ENCODE measurements at regions not wholly inside any gene's neighbourhood (a gene's known extent, or its start where the extent isn't known, plus 50 kb on each side); places are given as distances from the start of the nearest gene placed in this dataset.

GRCh38 chr11:15489281-15489680 lies 374.6 kb downstream of the INSC start:
- DNase-seq (ENCODE audit: low spot score): no peak

GRCh38 chr11:15490535-15490934 lies 375.8 kb downstream of the INSC start:
- no peak for DNase-seq (ENCODE audit: low spot score)

GRCh38 chr11:15493066-15493465 lies 378.3 kb downstream of the INSC start:
- DNase-seq (ENCODE audit: low spot score): no peak

- no peak for DNase-seq (ENCODE audit: low spot score)
These were observed 379.3 kb downstream of the INSC start for GRCh38 chr11:15493921-15494620.

GRCh38 chr11:15494740-15495139 lies 380.0 kb downstream of the INSC start:
- DNase-seq (ENCODE audit: low spot score): no peak

GRCh38 chr11:15495462-15495861 lies 380.7 kb downstream of the INSC start:
- DNase-seq (ENCODE audit: low spot score): no peak

- DNase-seq (ENCODE audit: low spot score): no peak
These were observed 382.6 kb downstream of the INSC start for GRCh38 chr11:15497366-15497765.

GRCh38 chr11:15499674-15500073 lies 385.0 kb downstream of the INSC start:
- DNase-seq (ENCODE audit: low spot score): no peak

- DNase-seq (ENCODE audit: low spot score): no peak
These were observed 385.9 kb downstream of the INSC start for GRCh38 chr11:15500643-15501042.

- DNase-seq (ENCODE audit: low spot score): no peak
These were observed 386.8 kb downstream of the INSC start for GRCh38 chr11:15501566-15501965.

- no peak for DNase-seq (ENCODE audit: low spot score)
These were observed 390.4 kb downstream of the INSC start for GRCh38 chr11:15505155-15505554.

GRCh38 chr11:15507592-15507991 lies 392.9 kb downstream of the INSC start:
- no peak for DNase-seq (ENCODE audit: low spot score)

- DNase-seq (ENCODE audit: low spot score): no peak
These were observed 394.4 kb downstream of the INSC start for GRCh38 chr11:15509082-15509481.

GRCh38 chr11:15519124-15519791 lies 404.5 kb downstream of the INSC start:
- no peak for DNase-seq (ENCODE audit: low spot score)

- no peak for DNase-seq (ENCODE audit: low spot score)
These were observed 405.2 kb downstream of the INSC start for GRCh38 chr11:15519911-15520310.

- no peak for DNase-seq (ENCODE audit: low spot score)
These were observed 408.8 kb downstream of the INSC start for GRCh38 chr11:15523543-15523942.

- no peak for DNase-seq (ENCODE audit: low spot score)
These were observed 410.9 kb downstream of the INSC start for GRCh38 chr11:15525582-15525981.

GRCh38 chr11:15526032-15526431 lies 411.3 kb downstream of the INSC start:
- DNase-seq (ENCODE audit: low spot score): no peak

GRCh38 chr11:15526859-15527450 lies 412.2 kb downstream of the INSC start:
- no peak for DNase-seq (ENCODE audit: low spot score)

- DNase-seq (ENCODE audit: low spot score): no peak
These were observed 417.7 kb downstream of the INSC start for GRCh38 chr11:15532432-15532831.

GRCh38 chr11:15534266-15534665 lies 419.5 kb downstream of the INSC start:
- DNase-seq (ENCODE audit: low spot score): no peak

GRCh38 chr11:15535414-15535813 lies 420.7 kb downstream of the INSC start:
- DNase-seq (ENCODE audit: low spot score): no peak

- no peak for DNase-seq (ENCODE audit: low spot score)
These were observed 421.7 kb downstream of the INSC start for GRCh38 chr11:15536438-15536837.

GRCh38 chr11:15539645-15540044 lies 424.9 kb downstream of the INSC start:
- no peak for DNase-seq (ENCODE audit: low spot score)
